ENCODE measurements at regions not wholly inside any gene's neighbourhood (a gene's known extent, or its start where the extent isn't known, plus 50 kb on each side); places are given as distances from the start of the nearest gene placed in this dataset.
"Not testable (repeated sequence)": the region's sequence is repeated elsewhere in the genome, so short reads cannot be mapped to it uniquely, and the experiment has no call there.

DNA sequence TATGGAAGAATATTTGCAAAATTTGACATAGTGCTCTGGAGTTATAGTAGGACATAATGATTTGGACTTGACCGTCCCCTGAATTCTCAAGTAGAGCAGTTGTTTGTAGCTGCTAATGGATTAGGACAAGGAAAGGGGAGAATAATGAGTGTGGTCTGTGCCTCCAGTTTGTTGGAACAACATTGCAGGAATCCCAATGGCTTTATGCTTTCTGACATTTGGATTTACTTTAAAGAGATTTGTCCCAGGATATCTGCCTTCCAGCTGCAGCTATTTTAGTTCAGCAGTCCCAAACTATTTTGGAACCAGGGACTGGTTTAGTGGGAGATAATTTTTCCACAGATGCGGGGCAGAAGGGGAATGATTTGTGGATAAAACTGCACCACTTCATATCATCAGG lies 648.2 kb downstream of the SLCO4C1 start:
- H3K27ac Mint-ChIP-seq: no peak overlapping the region
- no peaks in the 10 kb centered on the region for H3K4me1 Mint-ChIP-seq
- no peak overlapping the region for H3K4me3 Mint-ChIP-seq
- H3K9me3 Mint-ChIP-seq: no peaks in the 10 kb centered on the region
- TF ChIP-seq, protein P1, sequence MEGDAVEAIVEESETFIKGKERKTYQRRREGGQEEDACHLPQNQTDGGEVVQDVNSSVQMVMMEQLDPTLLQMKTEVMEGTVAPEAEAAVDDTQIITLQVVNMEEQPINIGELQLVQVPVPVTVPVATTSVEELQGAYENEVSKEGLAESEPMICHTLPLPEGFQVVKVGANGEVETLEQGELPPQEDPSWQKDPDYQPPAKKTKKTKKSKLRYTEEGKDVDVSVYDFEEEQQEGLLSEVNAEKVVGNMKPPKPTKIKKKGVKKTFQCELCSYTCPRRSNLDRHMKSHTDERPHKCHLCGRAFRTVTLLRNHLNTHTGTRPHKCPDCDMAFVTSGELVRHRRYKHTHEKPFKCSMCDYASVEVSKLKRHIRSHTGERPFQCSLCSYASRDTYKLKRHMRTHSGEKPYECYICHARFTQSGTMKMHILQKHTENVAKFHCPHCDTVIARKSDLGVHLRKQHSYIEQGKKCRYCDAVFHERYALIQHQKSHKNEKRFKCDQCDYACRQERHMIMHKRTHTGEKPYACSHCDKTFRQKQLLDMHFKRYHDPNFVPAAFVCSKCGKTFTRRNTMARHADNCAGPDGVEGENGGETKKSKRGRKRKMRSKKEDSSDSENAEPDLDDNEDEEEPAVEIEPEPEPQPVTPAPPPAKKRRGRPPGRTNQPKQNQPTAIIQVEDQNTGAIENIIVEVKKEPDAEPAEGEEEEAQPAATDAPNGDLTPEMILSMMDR (IDR thresholded peaks at IDR 0.05): no peak
- no peaks in the 10 kb centered on the region for H3K27me3 Mint-ChIP-seq (ENCODE audit: low read depth, poor library complexity)
- H3K36me3 Mint-ChIP-seq (ENCODE audit: low read depth): no peaks in the 10 kb centered on the region
- no peak for DNase-seq

DNA sequence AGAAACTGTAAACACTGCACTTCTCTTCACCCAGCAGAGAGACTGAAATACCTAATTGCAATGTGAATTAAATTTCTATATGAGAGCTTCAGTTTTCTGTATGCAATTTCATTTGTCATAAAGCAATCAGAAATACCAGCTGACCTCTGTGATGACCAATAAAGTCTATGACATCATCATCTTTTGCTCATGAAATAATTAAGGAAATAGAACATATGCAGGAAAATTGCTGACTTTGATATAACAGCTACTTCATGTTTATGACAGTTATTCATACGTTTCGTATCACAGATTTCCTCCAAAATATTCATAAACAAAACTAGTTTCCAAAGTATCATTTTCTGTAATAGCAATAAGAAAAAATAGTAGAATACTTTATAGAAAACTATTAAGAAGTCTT lies 652.3 kb downstream of the SLCO4C1 start:
- Mint-ChIP-seq H3K36me3 (ENCODE audit: low read depth) (no peaks in the 10 kb centered on the region), H3K9me3 (no peaks in the 10 kb centered on the region)
- TF ChIP-seq, protein P1 (IDR thresholded peaks at IDR 0.05): no peak

DNA sequence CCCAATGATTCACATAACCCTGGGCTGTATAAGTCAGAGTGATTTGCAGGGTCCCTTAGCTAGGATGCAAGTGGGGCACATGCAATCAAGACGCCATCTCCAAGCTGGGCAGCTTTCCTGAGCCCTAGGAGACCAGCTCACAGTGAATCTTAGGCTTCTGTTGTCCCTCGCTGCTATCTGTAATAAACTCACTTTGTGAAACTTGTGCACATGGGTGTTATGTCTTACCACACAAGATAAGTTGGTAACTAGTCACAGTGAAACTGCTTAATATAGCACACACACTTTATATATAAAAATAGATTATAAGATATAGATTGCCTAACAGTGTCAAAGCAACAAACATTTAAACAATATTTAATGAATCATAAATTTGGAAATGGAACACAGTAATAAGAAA lies 658.5 kb downstream of the SLCO4C1 start:
- H3K36me3 Mint-ChIP-seq (ENCODE audit: low read depth): no peaks in the 10 kb centered on the region
- peaks cover 6% of the 10 kb centered on the region for H3K9me3 Mint-ChIP-seq
- no peak overlapping the region for H3K27ac Mint-ChIP-seq
- no peaks in the 10 kb centered on the region for H3K4me1 Mint-ChIP-seq
- H3K4me3 Mint-ChIP-seq: no peak overlapping the region
- DNase-seq: no peak
- H3K27me3 Mint-ChIP-seq (ENCODE audit: low read depth, poor library complexity): no peaks in the 10 kb centered on the region
- TF ChIP-seq, protein P1 (IDR thresholded peaks at IDR 0.05): no peak

More for the DNA sequence above, 652.3 kb downstream of the SLCO4C1 start:
- no peak for DNase-seq
- no peaks in the 10 kb centered on the region for H3K4me1 Mint-ChIP-seq
- H3K27me3 Mint-ChIP-seq (ENCODE audit: low read depth, poor library complexity): no peaks in the 10 kb centered on the region
- no peak overlapping the region for H3K4me3 Mint-ChIP-seq
- no peak overlapping the region for H3K27ac Mint-ChIP-seq

DNA sequence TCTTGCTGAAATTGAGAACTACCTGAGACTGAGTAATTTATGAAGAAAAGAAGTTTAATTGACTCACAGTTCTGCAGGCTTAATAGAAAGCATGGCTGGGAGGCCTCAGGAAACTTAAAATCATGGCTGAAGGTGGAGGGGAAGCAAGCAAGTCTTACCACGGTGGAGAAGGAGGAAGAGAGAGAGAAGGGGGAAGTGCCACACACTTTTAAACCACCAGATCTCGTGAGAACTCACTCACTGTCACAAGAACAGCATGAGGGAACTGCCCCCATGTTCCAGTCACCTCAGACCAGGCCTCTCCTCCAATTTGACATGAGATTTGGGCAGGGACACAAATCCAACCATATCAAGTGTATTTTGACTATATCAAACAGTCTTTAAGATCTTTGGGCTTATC lies 668.3 kb downstream of the SLCO4C1 start:
- H3K27ac Mint-ChIP-seq; H3K36me3 Mint-ChIP-seq (ENCODE audit: low read depth); DNase-seq; H3K27me3 Mint-ChIP-seq (ENCODE audit: low read depth, poor library complexity); H3K4me1 Mint-ChIP-seq; H3K9me3 Mint-ChIP-seq; H3K4me3 Mint-ChIP-seq: not testable (repeated sequence)

DNA sequence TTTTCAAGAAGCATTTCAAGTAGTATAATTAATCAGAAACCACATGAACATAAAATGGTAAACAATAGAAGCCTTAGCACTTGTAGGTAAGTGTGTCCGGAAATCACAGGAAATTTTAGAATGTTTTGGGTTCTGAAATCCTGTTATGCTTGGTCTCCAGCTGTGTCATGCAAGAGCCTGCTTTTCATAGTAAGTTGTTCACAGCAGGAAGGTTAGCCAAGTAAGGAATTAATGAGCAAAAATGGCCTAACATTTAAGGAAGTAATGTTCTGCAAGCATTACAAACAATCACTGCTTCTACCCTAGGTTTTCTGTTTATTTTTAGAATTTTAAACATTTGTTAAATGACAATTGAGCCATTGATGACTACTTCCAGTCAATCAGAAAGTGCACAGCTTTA lies 669.5 kb downstream of the SLCO4C1 start:
- Mint-ChIP-seq H3K36me3 (ENCODE audit: low read depth) (no peaks in the 10 kb centered on the region), H3K27ac (no peak overlapping the region)
- no peak for DNase-seq

DNA sequence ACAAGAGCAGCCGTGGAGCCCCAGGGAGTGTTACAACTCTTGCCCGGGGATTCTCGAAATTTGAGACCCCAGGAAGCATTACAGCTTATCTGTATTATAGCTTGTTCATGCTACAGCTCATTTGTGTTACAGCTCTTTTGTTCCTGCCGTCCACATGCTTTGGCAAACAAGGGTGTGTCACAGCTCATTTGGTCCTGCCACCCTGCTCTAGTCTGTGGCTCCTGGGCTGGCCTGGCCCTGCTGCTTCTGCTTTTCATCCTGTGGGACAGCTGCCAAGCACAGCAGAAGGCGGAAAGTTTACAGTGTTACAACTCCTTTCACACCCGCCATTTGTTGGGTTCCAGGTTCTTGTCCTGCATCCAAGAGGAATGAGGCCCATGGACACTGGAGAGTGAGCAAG lies 685.0 kb downstream of the SLCO4C1 start:
- no peaks in the 10 kb centered on the region for H3K4me1 Mint-ChIP-seq
- H3K27me3 Mint-ChIP-seq (ENCODE audit: low read depth, poor library complexity): no peaks in the 10 kb centered on the region
- no peaks in the 10 kb centered on the region for H3K9me3 Mint-ChIP-seq
- H3K4me3 Mint-ChIP-seq: no peak overlapping the region
- no peak overlapping the region for H3K27ac Mint-ChIP-seq
- DNase-seq: no peak
- TF ChIP-seq, protein P1 (IDR thresholded peaks at IDR 0.05): no peak
- H3K36me3 Mint-ChIP-seq (ENCODE audit: low read depth): no peaks in the 10 kb centered on the region

More for the DNA sequence above, 669.5 kb downstream of the SLCO4C1 start:
- Mint-ChIP-seq H3K27me3 (ENCODE audit: low read depth, poor library complexity) (peaks cover 7% of the 10 kb centered on the region), H3K9me3 (peaks cover 1% of the 10 kb centered on the region), H3K4me1 (no peaks in the 10 kb centered on the region), H3K4me3 (no peak overlapping the region)
- TF ChIP-seq, protein P1 (IDR thresholded peaks at IDR 0.05): no peak

All from nephron progenitor cell (in vitro differentiated cells).